Activated naive CD4-positive, alpha-beta T cell treated with anti-CD3 and anti-CD28 coated beads, Interleukin-2, amount 50 U/mL, for 72 hours (primary cell): ENCODE measurements at regions not wholly inside any gene's neighbourhood (a gene's known extent, or its start where the extent isn't known, plus 50 kb on each side); places are given as distances from the start of the nearest gene placed in this dataset.
"Not testable (repeated sequence)": the region's sequence is repeated elsewhere in the genome, so short reads cannot be mapped to it uniquely, and the experiment has no call there.

Experiments
- ATAC-seq, 2 donors: fragments of 150-1000 bp; cut with Tn5 transposase; 2 replicates each; pipeline ENCODE4 v1.10.0; 2021; ENCODE audit warnings: mild to moderate bottlenecking in 2 of 2, moderate library complexity in 2 of 2
- DNase-seq, 2 donors: peaks; one replicate each; pipeline ENCODE4 v3.0.0; 2021 to 2022; ENCODE audit warnings: low spot score in 2 of 2
- H3K27ac Mint-ChIP-seq, 2 donors: one replicate each; pipeline ENCODE4 v1.8.0; 2022; ENCODE audit warnings: mild to moderate bottlenecking in 2 of 2, mixed read lengths in 2 of 2
- H3K36me3 Mint-ChIP-seq, 2 donors: one replicate each; pipeline ENCODE4 v1.8.0; 2022; ENCODE audit warnings: mixed read lengths in 2 of 2
- H3K9me3 Mint-ChIP-seq, 2 donors: one replicate each; pipeline ENCODE4 v1.8.0; 2022; ENCODE audit warnings: mixed read lengths in 2 of 2

DNA sequence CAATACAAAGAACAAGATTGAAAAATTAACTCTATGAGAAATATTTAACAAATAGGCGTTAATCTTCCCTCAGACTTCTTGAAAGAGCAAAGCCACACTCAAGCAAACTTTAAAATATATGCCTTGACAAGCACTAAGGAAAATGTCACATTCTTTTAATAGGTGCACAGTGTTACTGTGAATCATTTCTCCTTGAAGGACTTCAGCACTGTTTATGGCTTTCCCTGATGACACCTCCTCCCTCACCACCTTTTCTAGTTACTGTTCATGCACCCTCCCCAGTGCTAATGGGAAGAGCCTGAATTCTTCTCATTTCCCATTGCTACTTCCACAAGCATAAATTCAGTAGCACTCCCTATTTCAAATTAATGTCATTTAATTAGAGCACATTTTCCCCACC, 299.5 kb upstream of the RRP15 start:
- H3K9me3 Mint-ChIP-seq = peaks cover 6 to 18% of the 10 kb centered on the region in 2 donors
- DNase-seq (no peak), ATAC-seq (no peak)
- H3K36me3 Mint-ChIP-seq = no peaks in the 10 kb centered on the region
- no peak overlapping the region for H3K27ac Mint-ChIP-seq

DNA sequence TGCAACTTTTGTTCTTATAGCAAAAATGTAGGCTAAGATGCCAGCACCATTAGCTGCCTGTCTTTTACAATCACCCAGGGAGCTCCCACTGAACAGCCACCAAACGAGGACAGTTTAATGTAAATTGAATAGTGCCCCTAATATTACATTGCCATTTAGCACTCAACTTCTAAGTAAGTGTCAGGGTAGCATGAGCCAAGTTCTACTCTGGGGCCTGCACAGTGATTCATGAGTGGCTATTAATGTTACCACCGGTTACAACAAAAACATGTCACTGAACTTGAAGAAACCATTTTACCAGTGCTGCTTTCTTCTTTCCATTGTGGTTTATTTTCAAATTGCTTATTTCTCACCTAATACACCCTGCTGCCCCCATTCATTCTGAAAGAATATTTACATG, 295.6 kb upstream of the RRP15 start:
- ATAC-seq (no peak), DNase-seq (no peak)
- Mint-ChIP-seq H3K9me3 (peaks cover 0 to 18% of the 10 kb centered on the region in 2 donors), H3K36me3 (no peaks in the 10 kb centered on the region), H3K27ac (no peak overlapping the region)

DNA sequence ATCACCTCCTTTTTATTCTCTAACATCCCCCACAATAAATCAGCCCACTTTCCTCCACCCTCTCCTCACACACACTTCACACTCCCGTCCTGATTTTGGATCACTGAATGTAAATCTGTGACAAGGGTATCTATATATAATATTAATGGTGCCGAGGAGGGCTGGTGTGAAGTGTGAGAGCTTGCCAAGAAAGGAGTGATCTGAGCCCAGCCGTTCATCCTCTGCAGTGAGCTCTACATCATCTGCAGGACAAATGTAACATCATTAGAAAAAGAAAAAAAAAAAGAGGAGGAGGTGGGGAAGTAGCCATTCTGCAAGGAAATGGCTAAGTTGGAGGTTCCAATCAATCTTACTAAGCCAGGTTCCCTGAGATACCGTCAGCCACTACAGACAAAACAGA, 291.7 kb upstream of the RRP15 start:
- H3K27ac Mint-ChIP-seq = no peak overlapping the region
- H3K36me3 Mint-ChIP-seq = no peaks in the 10 kb centered on the region
- ATAC-seq (no peak), DNase-seq (no peak)
- H3K9me3 Mint-ChIP-seq = peaks cover 6 to 16% of the 10 kb centered on the region in 2 donors

DNA sequence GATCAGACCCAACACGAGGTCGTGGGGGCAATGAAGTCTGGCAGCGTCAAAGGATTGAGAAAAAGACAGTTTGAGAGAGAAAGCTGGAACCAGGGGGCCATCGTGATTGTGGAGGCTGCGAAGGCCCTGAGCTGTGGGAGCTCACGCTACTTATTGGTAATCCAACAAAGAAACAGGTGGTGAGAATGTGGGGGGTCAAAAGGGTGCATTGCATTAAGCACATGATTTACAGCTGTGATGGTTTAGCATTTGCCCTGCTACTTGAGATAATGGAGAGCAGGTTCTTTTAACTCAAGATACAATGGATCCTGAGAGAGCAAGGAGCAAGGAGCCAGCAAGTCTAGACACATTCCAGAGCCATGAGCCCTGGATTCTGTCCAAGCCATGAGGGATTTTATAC, 276.8 kb upstream of the RRP15 start:
- not testable (repeated sequence) for H3K36me3 Mint-ChIP-seq, H3K9me3 Mint-ChIP-seq, DNase-seq, ATAC-seq, H3K27ac Mint-ChIP-seq

DNA sequence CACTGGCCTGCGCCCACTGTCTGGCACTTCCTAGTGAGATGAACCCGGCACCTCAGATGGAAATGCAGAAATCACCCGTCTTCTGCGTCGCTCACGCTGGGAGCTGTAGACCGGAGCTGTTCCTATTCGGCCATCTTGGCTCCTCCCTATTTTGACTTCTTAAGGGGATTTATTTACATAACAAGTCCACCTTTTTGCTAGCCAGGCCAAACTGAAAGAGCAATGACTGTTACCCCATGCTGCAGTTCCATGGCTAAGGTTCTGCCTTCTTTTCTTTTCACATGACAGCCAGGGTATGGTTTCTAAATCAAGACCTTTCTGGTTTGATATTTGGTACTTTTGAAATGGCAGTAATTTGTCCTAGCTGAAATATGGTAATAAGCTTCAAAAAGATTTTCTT, 270.0 kb upstream of the RRP15 start:
- not testable (repeated sequence) for H3K36me3 Mint-ChIP-seq, H3K9me3 Mint-ChIP-seq, ATAC-seq, DNase-seq, H3K27ac Mint-ChIP-seq

DNA sequence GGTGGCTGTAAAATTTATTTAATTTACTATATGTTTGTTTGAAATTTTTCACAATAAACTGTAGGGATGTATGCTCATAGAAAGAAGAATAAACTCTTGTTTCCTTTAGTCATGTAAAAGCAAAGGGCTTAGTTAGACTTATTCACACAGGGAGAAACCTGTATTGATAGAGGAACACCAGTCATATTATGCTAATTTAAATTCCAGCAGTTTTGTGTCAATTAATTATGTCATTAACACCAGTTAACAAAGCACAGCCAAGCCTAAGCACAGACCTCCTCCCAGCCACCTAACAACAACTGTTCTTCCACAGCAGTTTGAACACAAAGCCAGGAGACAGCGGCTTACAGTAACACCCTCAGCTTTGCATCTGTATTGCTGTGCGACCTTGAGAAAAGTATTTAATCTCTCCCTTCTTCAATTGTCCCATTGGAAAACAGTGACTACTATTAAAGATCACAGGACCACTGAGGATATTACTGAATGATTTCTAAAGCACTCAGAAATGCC, 260.8 kb upstream of the RRP15 start:
- Mint-ChIP-seq H3K27ac (no peak overlapping the region), H3K9me3 (peaks cover 5 to 6% of the 10 kb centered on the region in 2 donors), H3K36me3 (no peaks in the 10 kb centered on the region)
- DNase-seq (no peak), ATAC-seq (no peak)

DNA sequence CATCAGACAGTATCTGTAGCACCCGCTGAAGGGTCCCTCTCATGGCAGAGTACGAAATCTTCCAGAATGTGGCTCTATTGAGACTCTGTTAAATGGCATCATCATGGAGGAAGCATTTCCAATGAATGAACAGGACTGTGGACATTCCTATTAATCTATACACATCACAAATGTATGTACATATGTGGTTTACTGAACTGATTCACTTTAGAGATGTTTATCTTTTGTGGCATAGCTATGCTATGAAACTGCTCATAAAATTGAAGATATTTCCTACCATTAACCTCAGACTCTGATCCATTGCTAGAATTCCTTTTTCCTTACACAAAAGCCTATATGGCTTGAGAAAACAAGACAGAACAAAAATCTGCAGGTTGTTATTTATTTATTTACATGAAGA, 259.6 kb upstream of the RRP15 start:
- no peak for ATAC-seq

DNA sequence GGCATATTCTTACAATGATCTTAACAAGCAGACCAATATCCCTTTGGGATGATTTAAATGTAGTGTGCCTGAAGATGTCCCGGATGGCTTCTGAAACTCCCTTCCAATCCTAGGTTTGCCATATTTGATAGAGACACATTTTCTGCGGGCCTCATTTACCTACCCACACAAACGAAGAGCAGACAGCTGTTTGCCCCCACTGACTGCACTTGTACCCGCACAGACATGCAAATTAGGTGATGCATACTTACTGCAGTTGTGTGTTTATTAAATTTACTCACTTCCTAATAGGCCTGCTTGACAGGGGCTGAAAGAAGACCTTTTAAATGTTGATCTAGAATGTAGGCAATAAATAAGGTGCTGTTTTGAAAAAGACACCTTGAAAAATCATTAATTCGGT, 257.9 kb upstream of the RRP15 start:
- no peak for ATAC-seq
- Mint-ChIP-seq H3K9me3 (peaks cover 0 to 6% of the 10 kb centered on the region in 2 donors), H3K27ac (no peak overlapping the region), H3K36me3 (no peaks in the 10 kb centered on the region)
- DNase-seq = no peak

More for the DNA sequence above, 259.6 kb upstream of the RRP15 start:
- DNase-seq = no peak
- Mint-ChIP-seq H3K27ac (no peak overlapping the region), H3K36me3 (no peaks in the 10 kb centered on the region), H3K9me3 (peaks cover 0 to 6% of the 10 kb centered on the region in 2 donors)

DNA sequence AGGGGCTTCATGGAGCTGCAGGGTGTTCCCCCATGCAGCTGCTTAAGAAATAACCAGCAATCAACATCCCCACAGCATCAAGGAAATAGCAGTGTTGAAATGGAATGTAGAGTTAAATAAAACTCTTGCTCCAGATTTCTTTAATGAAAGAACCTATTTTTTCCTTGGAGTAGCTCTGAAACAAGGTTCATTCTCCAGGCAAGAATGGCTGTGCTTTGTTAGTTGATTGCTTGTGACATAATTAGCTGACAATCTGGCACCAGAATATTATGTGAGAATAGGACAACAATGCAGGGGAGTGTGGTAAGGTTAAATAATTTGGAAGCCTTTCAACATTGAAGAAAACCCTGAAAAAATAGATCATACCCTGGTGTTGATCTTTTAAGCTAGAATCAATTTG, 254.2 kb upstream of the RRP15 start:
- no peaks in the 10 kb centered on the region for H3K36me3 Mint-ChIP-seq
- no peak for ATAC-seq
- DNase-seq = no peak
- no peak overlapping the region for H3K27ac Mint-ChIP-seq
- H3K9me3 Mint-ChIP-seq = peaks cover 0 to 3% of the 10 kb centered on the region in 2 donors

DNA sequence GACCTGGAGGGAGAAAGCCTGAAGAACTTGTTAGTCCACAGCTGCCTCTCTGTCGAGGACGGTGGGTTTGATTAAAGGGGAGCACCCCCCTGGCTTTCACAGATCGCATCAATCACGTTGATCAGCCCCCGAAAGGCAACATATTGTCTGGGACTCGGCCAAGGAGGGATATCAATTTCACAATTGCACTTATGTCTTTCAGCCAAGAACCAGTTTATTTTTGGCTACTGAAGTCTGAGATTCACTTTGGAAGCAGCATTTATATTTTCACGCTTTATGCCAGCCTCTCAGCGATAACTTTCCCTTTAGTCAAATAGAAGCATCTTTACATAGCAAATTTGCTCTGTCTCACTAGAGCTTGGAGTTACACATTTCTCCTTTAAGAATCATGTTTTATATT, 253.2 kb upstream of the RRP15 start:
- ATAC-seq (no peak), DNase-seq (no peak)
- Mint-ChIP-seq H3K36me3 (no peaks in the 10 kb centered on the region), H3K27ac (no peak overlapping the region), H3K9me3 (peaks cover 0 to 7% of the 10 kb centered on the region in 2 donors)

DNA sequence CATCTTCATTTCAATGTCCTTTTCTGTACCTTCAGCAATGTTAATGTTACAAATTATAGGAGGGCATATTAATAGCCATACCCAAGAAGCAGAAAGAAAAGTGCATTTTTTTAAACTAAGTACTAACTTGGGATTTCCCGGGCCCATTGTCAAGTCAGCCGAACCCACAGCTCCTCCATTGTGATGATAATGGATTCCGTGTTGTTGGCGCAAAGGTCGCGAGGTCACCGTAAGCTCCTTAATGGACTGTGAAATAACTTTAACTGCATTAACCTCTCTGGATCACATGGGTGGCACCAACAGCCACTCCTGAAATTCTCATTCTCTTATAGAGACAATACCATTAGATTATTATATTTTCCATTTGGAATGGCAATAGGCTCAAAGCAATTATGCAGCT, 250.6 kb upstream of the RRP15 start:
- no peak overlapping the region for H3K27ac Mint-ChIP-seq

DNA sequence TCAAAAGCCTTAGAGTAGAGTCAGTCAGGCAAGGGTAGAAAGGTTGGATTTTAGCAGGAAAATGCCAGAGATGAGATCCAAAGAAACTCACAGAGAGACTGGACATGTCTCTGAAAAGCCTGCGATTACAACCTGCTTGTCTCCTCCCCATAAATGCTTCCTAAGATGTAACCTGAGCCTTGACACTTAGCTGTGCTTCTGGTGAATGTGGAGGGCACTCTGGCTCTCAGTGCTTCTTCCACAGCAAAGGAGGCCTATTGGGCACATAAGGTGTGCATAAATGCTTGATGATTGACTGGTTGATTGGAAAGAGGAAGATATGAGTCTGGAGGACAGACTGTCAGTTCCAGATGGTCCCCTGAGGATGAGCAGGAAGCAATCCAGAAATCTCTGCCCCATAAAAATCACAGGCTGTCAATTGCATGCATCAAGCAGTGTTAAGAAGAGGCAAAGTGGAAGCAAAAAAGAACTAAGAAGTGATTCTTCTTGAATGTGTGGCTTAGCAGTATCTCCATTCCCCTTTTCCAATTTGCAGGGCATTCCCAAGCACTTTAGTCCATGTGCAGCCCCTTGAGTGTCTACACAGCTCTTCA, 236.2 kb upstream of the RRP15 start:
- Mint-ChIP-seq H3K36me3 (no peaks in the 10 kb centered on the region), H3K27ac (no peak overlapping the region), H3K9me3 (peaks cover 4 to 9% of the 10 kb centered on the region in 2 donors)
- ATAC-seq (no peak), DNase-seq (no peak)

More for the DNA sequence above, 250.6 kb upstream of the RRP15 start:
- DNase-seq = no peak
- peaks cover 4 to 12% of the 10 kb centered on the region in 2 donors for H3K9me3 Mint-ChIP-seq
- no peaks in the 10 kb centered on the region for H3K36me3 Mint-ChIP-seq
- no peak for ATAC-seq

DNA sequence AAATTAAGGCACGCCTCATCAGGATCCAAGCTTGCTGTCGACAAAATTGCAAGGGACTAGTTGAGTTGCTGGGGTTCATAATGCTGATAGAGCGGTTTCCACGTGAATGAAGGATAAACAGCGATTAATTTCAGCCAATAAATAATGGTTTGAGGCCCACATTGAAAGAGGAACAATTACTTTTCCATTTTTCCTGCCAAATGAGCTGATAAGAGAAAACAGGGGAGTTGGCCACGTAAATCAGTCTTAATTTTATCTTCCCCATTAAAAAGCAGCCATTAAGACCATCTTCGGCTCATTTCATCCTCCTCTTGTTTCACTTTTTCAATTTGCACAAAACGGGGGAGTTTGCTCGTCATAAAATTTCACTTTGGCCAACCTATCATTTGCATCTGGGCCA, 235.5 kb upstream of the RRP15 start:
- ATAC-seq (no peak), DNase-seq (no peak)
- no peak overlapping the region for H3K27ac Mint-ChIP-seq
- no peaks in the 10 kb centered on the region for H3K36me3 Mint-ChIP-seq
- peaks cover 0 to 5% of the 10 kb centered on the region in 2 donors for H3K9me3 Mint-ChIP-seq

DNA sequence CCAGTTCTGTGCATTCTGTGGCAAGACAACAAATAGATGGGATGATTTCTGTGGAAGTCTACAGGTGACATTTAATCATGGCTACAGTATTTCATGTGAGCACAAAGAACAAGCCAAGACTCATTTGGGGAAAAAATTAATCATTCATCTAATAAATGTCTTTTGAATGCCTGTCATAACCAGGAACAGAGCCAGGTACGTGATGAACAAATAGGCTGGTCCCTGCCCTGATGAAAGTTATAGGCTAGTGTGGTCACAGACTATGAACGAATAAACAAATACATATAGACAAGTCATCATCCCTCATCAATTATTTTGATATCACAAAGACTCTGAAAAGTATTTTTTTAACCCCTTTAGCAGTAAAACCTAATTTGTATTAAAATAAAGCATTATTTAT, 226.4 kb upstream of the RRP15 start:
- no peaks in the 10 kb centered on the region for H3K9me3 Mint-ChIP-seq
- H3K27ac Mint-ChIP-seq = no peak overlapping the region
- H3K36me3 Mint-ChIP-seq = no peaks in the 10 kb centered on the region
- no peak for DNase-seq
- no peak for ATAC-seq

DNA sequence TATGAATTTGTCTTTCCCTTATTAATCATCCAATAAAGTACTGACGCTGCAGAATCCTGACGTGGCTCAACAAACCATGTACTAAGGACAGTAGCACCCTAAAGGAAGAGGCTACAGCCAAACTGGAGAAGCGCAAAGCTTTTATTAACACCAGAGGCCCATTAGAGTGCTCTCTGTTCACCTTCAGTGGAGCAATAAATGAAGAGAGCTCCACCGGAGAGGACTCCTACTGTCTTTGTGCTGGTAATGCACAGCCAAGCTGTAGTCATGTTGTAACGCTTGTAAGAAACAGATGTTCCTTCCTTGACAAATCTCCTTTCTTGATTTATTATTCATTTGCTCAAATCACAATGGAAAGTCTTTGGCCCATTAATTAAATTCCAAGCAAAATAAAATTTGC, 220.7 kb upstream of the RRP15 start:
- Mint-ChIP-seq H3K9me3 (peaks cover 0 to 3% of the 10 kb centered on the region in 2 donors), H3K27ac (no peak overlapping the region), H3K36me3 (no peaks in the 10 kb centered on the region)
- no peak for DNase-seq
- ATAC-seq = no peak

DNA sequence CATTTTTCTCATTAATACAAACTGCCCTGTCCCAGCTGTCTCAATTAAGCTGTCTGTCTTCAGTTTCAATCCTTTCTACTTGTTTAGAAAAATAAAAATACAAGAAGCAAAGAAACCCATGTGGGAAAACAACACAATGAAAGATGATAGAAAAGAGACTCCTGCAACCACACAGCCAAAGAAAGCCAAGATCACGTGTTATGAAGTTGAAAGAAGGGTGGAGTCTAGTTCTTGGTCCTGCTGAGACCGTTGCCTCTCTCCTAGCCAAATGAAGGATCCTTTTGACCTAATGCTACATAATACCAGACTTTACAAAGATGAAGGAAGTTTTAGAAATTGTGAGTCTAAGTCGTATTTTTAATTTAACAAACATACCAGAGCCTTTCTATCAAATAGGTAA, 218.8 kb upstream of the RRP15 start:
- ATAC-seq = no peak
- DNase-seq = no peak
- H3K36me3 Mint-ChIP-seq = no peaks in the 10 kb centered on the region
- peaks cover 0 to 9% of the 10 kb centered on the region in 2 donors for H3K9me3 Mint-ChIP-seq
- H3K27ac Mint-ChIP-seq = no peak overlapping the region

DNA sequence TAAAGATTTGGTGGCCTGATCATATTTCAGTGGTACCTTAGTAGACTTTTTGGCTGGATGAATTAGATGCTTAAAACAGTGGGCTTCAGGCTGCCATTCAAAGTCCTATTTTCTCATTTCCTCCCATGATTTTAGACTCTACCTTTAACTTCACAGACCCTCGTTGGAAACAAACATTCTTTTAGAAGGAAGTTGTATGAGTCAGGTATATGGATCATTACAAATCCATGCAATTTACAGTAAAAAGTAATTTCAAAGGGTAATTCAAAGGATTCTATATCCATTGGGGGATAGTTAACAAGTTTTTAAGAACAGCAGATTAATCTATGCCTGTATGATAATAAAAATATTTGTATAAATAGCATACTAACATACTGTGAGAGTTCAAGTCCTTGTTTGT, 216.9 kb upstream of the RRP15 start:
- DNase-seq (no peak), ATAC-seq (no peak)
- H3K36me3 Mint-ChIP-seq = no peaks in the 10 kb centered on the region

DNA sequence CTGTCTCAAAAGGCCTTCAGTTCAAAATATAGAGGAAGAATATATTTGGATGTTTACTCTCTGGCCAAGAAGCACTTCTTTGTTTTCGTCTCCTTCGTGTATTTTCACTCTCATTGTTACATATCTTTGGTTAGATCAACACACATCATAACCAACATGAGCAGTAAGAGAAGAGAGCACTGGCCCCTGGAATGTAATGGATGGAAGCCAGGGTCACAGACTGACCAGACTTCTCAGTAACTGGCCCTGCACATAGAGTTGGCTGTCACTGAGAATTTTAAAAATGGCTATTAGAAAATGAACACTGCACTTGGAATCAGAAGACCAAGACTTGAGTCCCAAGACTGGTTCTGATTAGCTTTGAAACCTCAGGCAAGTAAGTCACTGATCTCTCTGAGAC, 215.9 kb upstream of the RRP15 start:
- Mint-ChIP-seq H3K9me3 (peaks cover 0 to 9% of the 10 kb centered on the region in 2 donors), H3K27ac (no peak overlapping the region), H3K36me3 (no peaks in the 10 kb centered on the region)
- DNase-seq (no peak), ATAC-seq (no peak)

More for the DNA sequence above, 216.9 kb upstream of the RRP15 start:
- peaks cover 0 to 9% of the 10 kb centered on the region in 2 donors for H3K9me3 Mint-ChIP-seq
- H3K27ac Mint-ChIP-seq = no peak overlapping the region
